A549 (cell line): ENCODE measurements at regions not wholly inside any gene's neighbourhood (a gene's known extent, or its start where the extent isn't known, plus 50 kb on each side); places are given as distances from the start of the nearest gene placed in this dataset.

Source experiments
- CBX2 ChIP-seq: fragments of 200-600 bp; sonication (generic); IDR thresholded peaks from 2 replicates; pipeline ENCODE4 v1.6.1; 2016; ENCODE audit warnings: low read depth, mild to moderate bottlenecking, borderline replicate concordance
- CHD4 ChIP-seq: fragments of 200-600 bp; sonication (generic); IDR thresholded peaks from 2 replicates; pipeline ENCODE4 v1.6.1; 2016; ENCODE audit warnings: antibody characterized with exemption, mild to moderate bottlenecking, borderline replicate concordance
- NPAS2 ChIP-seq: fragments of 250-450 bp; sonication (Bioruptor Pico); IDR thresholded peaks from 2 replicates; pipeline ENCODE4 v1.8.0; 2022; ENCODE audit warnings: mild to moderate bottlenecking, moderate library complexity, borderline replicate concordance
- PHF8 ChIP-seq: fragments of 200-600 bp; sonication (generic); IDR thresholded peaks from 2 replicates; pipeline ENCODE4 v1.6.1; 2016; ENCODE audit warnings: low read depth, mild to moderate bottlenecking, antibody characterized with exemption, moderate library complexity, borderline replicate concordance
- POLR2A ChIP-seq: IDR thresholded peaks from 2 replicates; pipeline ENCODE4 v1.6.1; 2012; ENCODE audit warnings: mild to moderate bottlenecking, low read length
- RAD21 ChIP-seq, 2 experiments: fragments of >200 bp in 1 of 2; sonication (Bioruptor Twin) in 1 of 2; formaldehyde crosslinking in 1 of 2; IDR thresholded peaks in 1 of 2; conservative IDR thresholded peaks in 1 of 2; 2 replicates in 1 of 2; 3 replicates in 1 of 2; pipeline ENCODE4 v1.6.1; 2012 to 2018; ENCODE audit warnings: inconsistent platforms in 1 of 2
- ZNF302 ChIP-seq: fragments of 250-450 bp; sonication (Bioruptor Pico); IDR thresholded peaks from 2 replicates; pipeline ENCODE4 v1.9.0; 2021; ENCODE audit warnings: inconsistent platforms, mild to moderate bottlenecking, moderate library complexity
- TF ChIP-seq, protein P1 (sequence below): fragments of >200 bp; sonication (Bioruptor Twin); formaldehyde crosslinking; IDR thresholded peaks from 3 replicates; pipeline ENCODE4 v1.5.1; 2016
- TF ChIP-seq, protein P2 (sequence below): fragments of 200-600 bp; sonication (generic); IDR thresholded peaks from 2 replicates; pipeline ENCODE4 v1.6.1; 2016; ENCODE audit warnings: antibody characterized with exemption, mild to moderate bottlenecking, moderate library complexity

- TF ChIP-seq CHD4 (no peak), RAD21 (conservative IDR thresholded peaks at IDR 0.05 in 1 of 2, IDR thresholded peaks at IDR 0.05 in 1 of 2) (no peak), POLR2A (no peak), NPAS2 (CRISPR knock-in tag) (no peak), ZNF302 (CRISPR knock-in tag) (no peak), CBX2 (no peak), PHF8 (no peak)
- TF ChIP-seq, protein P1, sequence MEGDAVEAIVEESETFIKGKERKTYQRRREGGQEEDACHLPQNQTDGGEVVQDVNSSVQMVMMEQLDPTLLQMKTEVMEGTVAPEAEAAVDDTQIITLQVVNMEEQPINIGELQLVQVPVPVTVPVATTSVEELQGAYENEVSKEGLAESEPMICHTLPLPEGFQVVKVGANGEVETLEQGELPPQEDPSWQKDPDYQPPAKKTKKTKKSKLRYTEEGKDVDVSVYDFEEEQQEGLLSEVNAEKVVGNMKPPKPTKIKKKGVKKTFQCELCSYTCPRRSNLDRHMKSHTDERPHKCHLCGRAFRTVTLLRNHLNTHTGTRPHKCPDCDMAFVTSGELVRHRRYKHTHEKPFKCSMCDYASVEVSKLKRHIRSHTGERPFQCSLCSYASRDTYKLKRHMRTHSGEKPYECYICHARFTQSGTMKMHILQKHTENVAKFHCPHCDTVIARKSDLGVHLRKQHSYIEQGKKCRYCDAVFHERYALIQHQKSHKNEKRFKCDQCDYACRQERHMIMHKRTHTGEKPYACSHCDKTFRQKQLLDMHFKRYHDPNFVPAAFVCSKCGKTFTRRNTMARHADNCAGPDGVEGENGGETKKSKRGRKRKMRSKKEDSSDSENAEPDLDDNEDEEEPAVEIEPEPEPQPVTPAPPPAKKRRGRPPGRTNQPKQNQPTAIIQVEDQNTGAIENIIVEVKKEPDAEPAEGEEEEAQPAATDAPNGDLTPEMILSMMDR: no peak
- TF ChIP-seq, protein P2, sequence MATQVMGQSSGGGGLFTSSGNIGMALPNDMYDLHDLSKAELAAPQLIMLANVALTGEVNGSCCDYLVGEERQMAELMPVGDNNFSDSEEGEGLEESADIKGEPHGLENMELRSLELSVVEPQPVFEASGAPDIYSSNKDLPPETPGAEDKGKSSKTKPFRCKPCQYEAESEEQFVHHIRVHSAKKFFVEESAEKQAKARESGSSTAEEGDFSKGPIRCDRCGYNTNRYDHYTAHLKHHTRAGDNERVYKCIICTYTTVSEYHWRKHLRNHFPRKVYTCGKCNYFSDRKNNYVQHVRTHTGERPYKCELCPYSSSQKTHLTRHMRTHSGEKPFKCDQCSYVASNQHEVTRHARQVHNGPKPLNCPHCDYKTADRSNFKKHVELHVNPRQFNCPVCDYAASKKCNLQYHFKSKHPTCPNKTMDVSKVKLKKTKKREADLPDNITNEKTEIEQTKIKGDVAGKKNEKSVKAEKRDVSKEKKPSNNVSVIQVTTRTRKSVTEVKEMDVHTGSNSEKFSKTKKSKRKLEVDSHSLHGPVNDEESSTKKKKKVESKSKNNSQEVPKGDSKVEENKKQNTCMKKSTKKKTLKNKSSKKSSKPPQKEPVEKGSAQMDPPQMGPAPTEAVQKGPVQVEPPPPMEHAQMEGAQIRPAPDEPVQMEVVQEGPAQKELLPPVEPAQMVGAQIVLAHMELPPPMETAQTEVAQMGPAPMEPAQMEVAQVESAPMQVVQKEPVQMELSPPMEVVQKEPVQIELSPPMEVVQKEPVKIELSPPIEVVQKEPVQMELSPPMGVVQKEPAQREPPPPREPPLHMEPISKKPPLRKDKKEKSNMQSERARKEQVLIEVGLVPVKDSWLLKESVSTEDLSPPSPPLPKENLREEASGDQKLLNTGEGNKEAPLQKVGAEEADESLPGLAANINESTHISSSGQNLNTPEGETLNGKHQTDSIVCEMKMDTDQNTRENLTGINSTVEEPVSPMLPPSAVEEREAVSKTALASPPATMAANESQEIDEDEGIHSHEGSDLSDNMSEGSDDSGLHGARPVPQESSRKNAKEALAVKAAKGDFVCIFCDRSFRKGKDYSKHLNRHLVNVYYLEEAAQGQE: no peak
Measured at GRCh38 chr3:176861137-176861536, 336.1 kb downstream of the TBL1XR1 start.
